Retina (tissue), 1 donor: ENCODE measurements at regions not wholly inside any gene's neighbourhood (a gene's known extent, or its start where the extent isn't known, plus 50 kb on each side); places are given as distances from the start of the nearest gene placed in this dataset.

Source experiments
- DNase-seq: peaks from one replicate; pipeline ENCODE4 v3.0.0-alpha.2; 2016

GRCh38 chr6:54060286-54060685 is 51.0 kb upstream of the MLIP start:
- no peak for DNase-seq
